HEK293 (cell line): ENCODE measurements at regions not wholly inside any gene's neighbourhood (a gene's known extent, or its start where the extent isn't known, plus 50 kb on each side); places are given as distances from the start of the nearest gene placed in this dataset.

ENCODE experiments used
- CTCF ChIA-PET: fragments of 350-600 bp; formaldehyde crosslinking; extraction: SDS; loops from one replicate; lab custom pipeline; 2021; ENCODE audit warnings: antibody characterized with exemption; lab: Yijun Ruan, JAX
- POLR2A ChIA-PET: fragments of 300-600 bp; formaldehyde crosslinking; extraction: SDS; loops from one replicate; lab custom pipeline; 2020; ENCODE audit warnings: antibody characterized with exemption, inconsistent platforms; lab: Yijun Ruan, JAX
- H3K27ac ChIP-seq: fragments of 200-500 bp; sonication (Bioruptor generic); 2 replicates; pipeline ENCODE4 v1.5.1; 2014; ENCODE audit warnings: low read depth, low read length, control low read depth, inconsistent platforms; ENCODE audit errors: extremely low read depth
- H3K36me3 ChIP-seq, 2 experiments: fragments of 200-500 bp in 1 of 2; sonication (Bioruptor generic) in 1 of 2; 1 replicate in 1 of 2; 2 replicates in 1 of 2; pipeline ENCODE4 v1.5.1; 2014 to 2017; ENCODE audit warnings: inconsistent platforms in 2 of 2, low read length in 2 of 2; ENCODE audit not compliant: control insufficient read depth in 2 of 2, insufficient read depth in 1 of 2
- H3K4me1 ChIP-seq: fragments of 200-500 bp; sonication (Bioruptor generic); 2 replicates; pipeline ENCODE4 v1.5.1; 2014; ENCODE audit warnings: mild to moderate bottlenecking, low read length, inconsistent platforms; ENCODE audit not compliant: control insufficient read depth, insufficient read depth
- H3K4me3 ChIP-seq: 2 replicates; pipeline ENCODE4 v1.5.1; 2011; ENCODE audit warnings: low read depth, mild to moderate bottlenecking, control low read depth, low read length, moderate library complexity
- H3K9me3 ChIP-seq: fragments of 200-500 bp; sonication (Bioruptor generic); 2 replicates; pipeline ENCODE4 v1.5.1; 2014; ENCODE audit warnings: low read depth, low read length, inconsistent platforms; ENCODE audit not compliant: control insufficient read depth, insufficient read depth
- MEIS1 ChIP-seq: sonication (generic); formaldehyde crosslinking; IDR thresholded peaks from 2 replicates; pipeline ENCODE4 v1.8.1; 2022; ENCODE audit warnings: missing genetic modification reagents, mild to moderate bottlenecking, borderline replicate concordance
- RBAK ChIP-seq: fragments of 450-650 bp; formaldehyde crosslinking; IDR thresholded peaks from 2 replicates; pipeline ENCODE4 v1.5.1; 2016; ENCODE audit warnings: missing biosample characterization, missing genetic modification characterization
- SP2 ChIP-seq: fragments of 450-650 bp; formaldehyde crosslinking; IDR thresholded peaks from 2 replicates; pipeline ENCODE4 v1.5.1; 2016; ENCODE audit warnings: missing biosample characterization, missing genetic modification characterization
- ZFHX2 ChIP-seq: fragments of 450-650 bp; formaldehyde crosslinking; conservative IDR thresholded peaks from 2 replicates; pipeline ENCODE4 v1.5.1; 2016; ENCODE audit warnings: missing biosample characterization, missing genetic modification characterization
- ZNF211 ChIP-seq: fragments of 450-650 bp; formaldehyde crosslinking; IDR thresholded peaks from 2 replicates; pipeline ENCODE4 v1.5.1; 2016; ENCODE audit warnings: low read depth, missing biosample characterization, missing genetic modification characterization
- ZNF24 ChIP-seq: fragments of 450-650 bp; formaldehyde crosslinking; IDR thresholded peaks from 2 replicates; pipeline ENCODE4 v1.5.1; 2016; ENCODE audit warnings: missing biosample characterization, missing genetic modification characterization
- ZNF391 ChIP-seq: fragments of 450-650 bp; formaldehyde crosslinking; IDR thresholded peaks from 2 replicates; pipeline ENCODE4 v1.5.1; 2016; ENCODE audit warnings: low read depth, missing biosample characterization, missing genetic modification characterization, borderline replicate concordance
- ZNF416 ChIP-seq: fragments of 450-650 bp; formaldehyde crosslinking; IDR thresholded peaks from 2 replicates; pipeline ENCODE4 v1.5.1; 2016; ENCODE audit warnings: missing biosample characterization, missing genetic modification characterization
- ZNF544 ChIP-seq: fragments of 450-650 bp; formaldehyde crosslinking; IDR thresholded peaks from 2 replicates; pipeline ENCODE4 v1.5.0; 2017; ENCODE audit warnings: missing biosample characterization, missing genetic modification characterization
- ZNF555 ChIP-seq: fragments of 450-650 bp; formaldehyde crosslinking; conservative IDR thresholded peaks from 2 replicates; pipeline ENCODE4 v1.5.1; 2017; ENCODE audit warnings: missing biosample characterization, mild to moderate bottlenecking, missing genetic modification characterization, inconsistent platforms
- ZNF560 ChIP-seq: fragments of 450-650 bp; formaldehyde crosslinking; IDR thresholded peaks from 2 replicates; pipeline ENCODE4 v1.5.1; 2017; ENCODE audit warnings: missing biosample characterization, missing genetic modification characterization, borderline replicate concordance
- ZNF660 ChIP-seq: fragments of 450-650 bp; IDR thresholded peaks from 2 replicates; pipeline ENCODE4 v1.5.1; 2018; ENCODE audit warnings: missing biosample characterization, mild to moderate bottlenecking, missing genetic modification characterization
- ZNF701 ChIP-seq: fragments of 450-650 bp; formaldehyde crosslinking; IDR thresholded peaks from 2 replicates; pipeline ENCODE4 v1.5.1; 2016; ENCODE audit warnings: missing biosample characterization, missing genetic modification characterization
- ZNF76 ChIP-seq: fragments of 450-650 bp; formaldehyde crosslinking; IDR thresholded peaks from 2 replicates; pipeline ENCODE4; 2016; ENCODE audit warnings: low read depth, missing biosample characterization, missing genetic modification characterization, borderline replicate concordance
- ZNF792 ChIP-seq: fragments of 450-650 bp; formaldehyde crosslinking; IDR thresholded peaks from 2 replicates; pipeline ENCODE4 v1.5.1; 2016; ENCODE audit warnings: missing biosample characterization, missing genetic modification characterization
- TF ChIP-seq, protein P1 (sequence below): fragments of 450-650 bp; formaldehyde crosslinking; IDR thresholded peaks from 2 replicates; pipeline ENCODE4 v1.5.1; 2016; ENCODE audit warnings: missing biosample characterization, missing genetic modification characterization
- TF ChIP-seq, protein P2 (sequence below): fragments of 450-650 bp; formaldehyde crosslinking; IDR thresholded peaks from 2 replicates; pipeline ENCODE4 v1.5.1; 2016; ENCODE audit warnings: missing biosample characterization, missing genetic modification characterization
- TF ChIP-seq, protein P3 (sequence below): fragments of 450-650 bp; formaldehyde crosslinking; IDR thresholded peaks from 2 replicates; pipeline ENCODE4 v1.5.1; 2017; ENCODE audit warnings: missing biosample characterization, missing genetic modification characterization
- TF ChIP-seq, protein P4 (sequence below): fragments of 450-650 bp; formaldehyde crosslinking; IDR thresholded peaks from 2 replicates; pipeline ENCODE4 v1.5.1; 2016; ENCODE audit warnings: missing biosample characterization, missing genetic modification characterization
- TF ChIP-seq, protein P5 (sequence below): fragments of 450-650 bp; IDR thresholded peaks from 2 replicates; pipeline ENCODE4 v1.5.1; 2018; ENCODE audit warnings: missing biosample characterization, mild to moderate bottlenecking, missing genetic modification characterization

DNA sequence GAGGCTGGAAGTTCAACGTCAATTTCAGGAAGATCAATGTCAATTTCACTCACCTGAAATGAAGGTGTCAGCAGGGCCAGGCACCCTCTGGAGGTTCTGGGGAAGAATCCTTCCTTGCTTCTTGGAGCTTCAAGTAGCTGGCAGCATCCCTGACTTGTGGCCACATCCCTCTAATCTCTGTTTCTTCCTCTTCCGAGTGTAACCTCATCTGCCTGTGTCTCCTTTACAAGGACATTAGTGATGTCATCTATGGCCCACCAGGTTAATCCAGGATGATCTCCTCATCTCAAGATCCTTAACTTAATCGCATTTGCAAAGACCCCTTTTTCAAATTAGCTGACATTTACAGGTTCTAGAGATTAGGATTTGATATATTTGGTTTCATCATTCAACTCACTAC lies 240.8 kb upstream of the MTNR1B start (continued):
- TF ChIP-seq, protein P1, sequence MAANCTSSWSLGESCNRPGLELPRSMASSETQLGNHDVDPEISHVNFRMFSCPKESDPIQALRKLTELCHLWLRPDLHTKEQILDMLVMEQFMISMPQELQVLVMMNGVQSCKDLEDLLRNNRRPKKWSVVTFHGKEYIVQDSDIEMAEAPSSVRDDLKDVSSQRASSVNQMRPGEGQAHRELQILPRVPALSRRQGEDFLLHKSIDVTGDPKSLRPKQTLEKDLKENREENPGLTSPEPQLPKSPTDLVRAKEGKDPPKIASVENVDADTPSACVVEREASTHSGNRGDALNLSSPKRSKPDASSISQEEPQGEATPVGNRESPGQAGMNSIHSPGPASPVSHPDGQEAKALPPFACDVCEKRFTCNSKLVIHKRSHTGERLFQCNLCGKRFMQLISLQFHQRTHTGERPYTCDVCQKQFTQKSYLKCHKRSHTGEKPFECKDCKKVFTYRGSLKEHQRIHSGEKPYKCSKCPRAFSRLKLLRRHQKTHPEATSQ (tag by site-specific recombination) = no peak

DNA sequence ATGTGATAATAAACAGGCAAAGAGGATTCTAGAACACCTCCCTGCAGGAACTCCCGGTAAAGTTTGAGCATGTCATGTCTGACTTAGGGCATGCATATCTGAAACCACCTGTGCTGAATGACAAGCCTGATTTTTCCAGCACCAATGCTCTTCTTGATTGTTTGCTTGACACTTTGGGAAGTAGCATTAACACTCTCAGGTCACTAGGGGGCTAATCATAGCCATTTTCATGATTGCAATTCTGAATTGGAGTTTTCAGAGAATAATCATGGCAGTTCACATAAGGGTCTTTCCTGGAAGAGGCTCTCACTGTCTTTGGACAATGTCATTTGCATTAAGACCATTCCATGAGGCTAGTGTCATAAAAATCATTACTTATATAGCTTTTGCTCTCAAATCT lies 234.4 kb upstream of the MTNR1B start:
- TF ChIP-seq, protein P2, sequence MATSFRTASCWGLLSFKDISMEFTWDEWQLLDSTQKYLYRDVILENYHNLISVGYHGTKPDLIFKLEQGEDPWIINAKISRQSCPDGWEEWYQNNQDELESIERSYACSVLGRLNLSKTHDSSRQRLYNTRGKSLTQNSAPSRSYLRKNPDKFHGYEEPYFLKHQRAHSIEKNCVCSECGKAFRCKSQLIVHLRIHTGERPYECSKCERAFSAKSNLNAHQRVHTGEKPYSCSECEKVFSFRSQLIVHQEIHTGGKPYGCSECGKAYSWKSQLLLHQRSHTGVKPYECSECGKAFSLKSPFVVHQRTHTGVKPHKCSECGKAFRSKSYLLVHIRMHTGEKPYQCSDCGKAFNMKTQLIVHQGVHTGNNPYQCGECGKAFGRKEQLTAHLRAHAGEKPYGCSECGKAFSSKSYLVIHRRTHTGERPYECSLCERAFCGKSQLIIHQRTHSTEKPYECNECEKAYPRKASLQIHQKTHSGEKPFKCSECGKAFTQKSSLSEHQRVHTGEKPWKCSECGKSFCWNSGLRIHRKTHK = no peak
- TF ChIP-seq ZNF544 (tag by site-specific recombination) (no peak), ZNF24 (no peak), ZNF416 (tag by site-specific recombination) (no peak), SP2 (tag by site-specific recombination) (no peak), ZNF76 (tag by site-specific recombination) (no peak), ZNF660 (no peak), ZNF701 (tag by site-specific recombination) (no peak), ZFHX2 (tag by site-specific recombination) (no peak), ZNF391 (no peak), ZNF555 (tag by site-specific recombination) (no peak), RBAK (tag by site-specific recombination) (no peak), ZNF211 (tag by site-specific recombination) (no peak), ZNF792 (tag by site-specific recombination) (no peak), MEIS1 (no peak), ZNF560 (no peak)
- TF ChIP-seq, protein P3, sequence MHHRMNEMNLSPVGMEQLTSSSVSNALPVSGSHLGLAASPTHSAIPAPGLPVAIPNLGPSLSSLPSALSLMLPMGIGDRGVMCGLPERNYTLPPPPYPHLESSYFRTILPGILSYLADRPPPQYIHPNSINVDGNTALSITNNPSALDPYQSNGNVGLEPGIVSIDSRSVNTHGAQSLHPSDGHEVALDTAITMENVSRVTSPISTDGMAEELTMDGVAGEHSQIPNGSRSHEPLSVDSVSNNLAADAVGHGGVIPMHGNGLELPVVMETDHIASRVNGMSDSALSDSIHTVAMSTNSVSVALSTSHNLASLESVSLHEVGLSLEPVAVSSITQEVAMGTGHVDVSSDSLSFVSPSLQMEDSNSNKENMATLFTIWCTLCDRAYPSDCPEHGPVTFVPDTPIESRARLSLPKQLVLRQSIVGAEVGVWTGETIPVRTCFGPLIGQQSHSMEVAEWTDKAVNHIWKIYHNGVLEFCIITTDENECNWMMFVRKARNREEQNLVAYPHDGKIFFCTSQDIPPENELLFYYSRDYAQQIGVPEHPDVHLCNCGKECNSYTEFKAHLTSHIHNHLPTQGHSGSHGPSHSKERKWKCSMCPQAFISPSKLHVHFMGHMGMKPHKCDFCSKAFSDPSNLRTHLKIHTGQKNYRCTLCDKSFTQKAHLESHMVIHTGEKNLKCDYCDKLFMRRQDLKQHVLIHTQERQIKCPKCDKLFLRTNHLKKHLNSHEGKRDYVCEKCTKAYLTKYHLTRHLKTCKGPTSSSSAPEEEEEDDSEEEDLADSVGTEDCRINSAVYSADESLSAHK (tag by site-specific recombination) = no peak
- TF ChIP-seq, protein P4, sequence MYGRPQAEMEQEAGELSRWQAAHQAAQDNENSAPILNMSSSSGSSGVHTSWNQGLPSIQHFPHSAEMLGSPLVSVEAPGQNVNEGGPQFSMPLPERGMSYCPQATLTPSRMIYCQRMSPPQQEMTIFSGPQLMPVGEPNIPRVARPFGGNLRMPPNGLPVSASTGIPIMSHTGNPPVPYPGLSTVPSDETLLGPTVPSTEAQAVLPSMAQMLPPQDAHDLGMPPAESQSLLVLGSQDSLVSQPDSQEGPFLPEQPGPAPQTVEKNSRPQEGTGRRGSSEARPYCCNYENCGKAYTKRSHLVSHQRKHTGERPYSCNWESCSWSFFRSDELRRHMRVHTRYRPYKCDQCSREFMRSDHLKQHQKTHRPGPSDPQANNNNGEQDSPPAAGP (tag by site-specific recombination) = no peak
- TF ChIP-seq, protein P5, sequence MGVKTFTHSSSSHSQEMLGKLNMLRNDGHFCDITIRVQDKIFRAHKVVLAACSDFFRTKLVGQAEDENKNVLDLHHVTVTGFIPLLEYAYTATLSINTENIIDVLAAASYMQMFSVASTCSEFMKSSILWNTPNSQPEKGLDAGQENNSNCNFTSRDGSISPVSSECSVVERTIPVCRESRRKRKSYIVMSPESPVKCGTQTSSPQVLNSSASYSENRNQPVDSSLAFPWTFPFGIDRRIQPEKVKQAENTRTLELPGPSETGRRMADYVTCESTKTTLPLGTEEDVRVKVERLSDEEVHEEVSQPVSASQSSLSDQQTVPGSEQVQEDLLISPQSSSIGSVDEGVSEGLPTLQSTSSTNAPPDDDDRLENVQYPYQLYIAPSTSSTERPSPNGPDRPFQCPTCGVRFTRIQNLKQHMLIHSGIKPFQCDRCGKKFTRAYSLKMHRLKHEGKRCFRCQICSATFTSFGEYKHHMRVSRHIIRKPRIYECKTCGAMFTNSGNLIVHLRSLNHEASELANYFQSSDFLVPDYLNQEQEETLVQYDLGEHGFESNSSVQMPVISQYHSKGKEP (tag by site-specific recombination) = no peak
- H3K36me3 ChIP-seq = no peaks in the 10 kb centered on the region
- H3K4me3 ChIP-seq = no peak overlapping the region
- no peak overlapping the region for H3K27ac ChIP-seq
- no peaks in the 10 kb centered on the region for H3K9me3 ChIP-seq
- ChIA-PET POLR2A (no interaction called here), CTCF (no interaction called here)
- H3K4me1 ChIP-seq = no peaks in the 10 kb centered on the region
